ENCODE measurements at regions not wholly inside any gene's neighbourhood (a gene's known extent, or its start where the extent isn't known, plus 50 kb on each side); places are given as distances from the start of the nearest gene placed in this dataset.
A peak's percentile ranks its signal among the peaks of the same experiment; 100 is the strongest.

GRCh38 chr6:167494698-167495435 is 170.0 kb downstream of the TTLL2 start:
- BruUV-seq (replicated peaks) = no TSS peak
- H3K27ac ChIP-seq (ENCODE audit: extremely low read length, insufficient read depth, low read length) = no peak overlapping the region
- TF ChIP-seq GPN1 (CRISPR knock-in tag; IDR thresholded peaks at IDR 0.05; ENCODE audit: borderline replicate concordance) (no peak), PLRG1 (conservative IDR thresholded peaks at IDR 0.05) (peak; percentile 74; the same call in 1 of the 2 replicates), NRL (CRISPR knock-in tag; IDR thresholded peaks at IDR 0.05; ENCODE audit: borderline replicate concordance) (no peak), TRIM22 (IDR thresholded peaks at IDR 0.05) (0 out of 2 replicates have a peak, but pooled peaks have one; percentile 42), MXI1 (IDR thresholded peaks at IDR 0.05; ENCODE audit: borderline replicate concordance, low read depth, low read length) (no peak), CREB1 (IDR thresholded peaks at IDR 0.05) (0 out of 2 replicates have a peak, but pooled peaks have one; percentile 18), CREB1 (CRISPR knock-in tag; IDR thresholded peaks at IDR 0.05) (no peak), SNAPC2 (CRISPR knock-in tag; IDR thresholded peaks at IDR 0.05) (no peak), ATM (IDR thresholded peaks at IDR 0.05; ENCODE audit: borderline replicate concordance) (peak; percentile 74; the same call in 1 of the 2 replicates), CCAR2 (optimal IDR thresholded peaks at IDR 0.05; ENCODE audit: low read depth, low read length) (no peak)
- TF ChIP-seq, protein P1, sequence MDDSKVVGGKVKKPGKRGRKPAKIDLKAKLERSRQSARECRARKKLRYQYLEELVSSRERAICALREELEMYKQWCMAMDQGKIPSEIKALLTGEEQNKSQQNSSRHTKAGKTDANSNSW (CRISPR knock-in tag; IDR thresholded peaks at IDR 0.05; ENCODE audit: borderline replicate concordance) = no peak
- TF ChIP-seq, protein P2, sequence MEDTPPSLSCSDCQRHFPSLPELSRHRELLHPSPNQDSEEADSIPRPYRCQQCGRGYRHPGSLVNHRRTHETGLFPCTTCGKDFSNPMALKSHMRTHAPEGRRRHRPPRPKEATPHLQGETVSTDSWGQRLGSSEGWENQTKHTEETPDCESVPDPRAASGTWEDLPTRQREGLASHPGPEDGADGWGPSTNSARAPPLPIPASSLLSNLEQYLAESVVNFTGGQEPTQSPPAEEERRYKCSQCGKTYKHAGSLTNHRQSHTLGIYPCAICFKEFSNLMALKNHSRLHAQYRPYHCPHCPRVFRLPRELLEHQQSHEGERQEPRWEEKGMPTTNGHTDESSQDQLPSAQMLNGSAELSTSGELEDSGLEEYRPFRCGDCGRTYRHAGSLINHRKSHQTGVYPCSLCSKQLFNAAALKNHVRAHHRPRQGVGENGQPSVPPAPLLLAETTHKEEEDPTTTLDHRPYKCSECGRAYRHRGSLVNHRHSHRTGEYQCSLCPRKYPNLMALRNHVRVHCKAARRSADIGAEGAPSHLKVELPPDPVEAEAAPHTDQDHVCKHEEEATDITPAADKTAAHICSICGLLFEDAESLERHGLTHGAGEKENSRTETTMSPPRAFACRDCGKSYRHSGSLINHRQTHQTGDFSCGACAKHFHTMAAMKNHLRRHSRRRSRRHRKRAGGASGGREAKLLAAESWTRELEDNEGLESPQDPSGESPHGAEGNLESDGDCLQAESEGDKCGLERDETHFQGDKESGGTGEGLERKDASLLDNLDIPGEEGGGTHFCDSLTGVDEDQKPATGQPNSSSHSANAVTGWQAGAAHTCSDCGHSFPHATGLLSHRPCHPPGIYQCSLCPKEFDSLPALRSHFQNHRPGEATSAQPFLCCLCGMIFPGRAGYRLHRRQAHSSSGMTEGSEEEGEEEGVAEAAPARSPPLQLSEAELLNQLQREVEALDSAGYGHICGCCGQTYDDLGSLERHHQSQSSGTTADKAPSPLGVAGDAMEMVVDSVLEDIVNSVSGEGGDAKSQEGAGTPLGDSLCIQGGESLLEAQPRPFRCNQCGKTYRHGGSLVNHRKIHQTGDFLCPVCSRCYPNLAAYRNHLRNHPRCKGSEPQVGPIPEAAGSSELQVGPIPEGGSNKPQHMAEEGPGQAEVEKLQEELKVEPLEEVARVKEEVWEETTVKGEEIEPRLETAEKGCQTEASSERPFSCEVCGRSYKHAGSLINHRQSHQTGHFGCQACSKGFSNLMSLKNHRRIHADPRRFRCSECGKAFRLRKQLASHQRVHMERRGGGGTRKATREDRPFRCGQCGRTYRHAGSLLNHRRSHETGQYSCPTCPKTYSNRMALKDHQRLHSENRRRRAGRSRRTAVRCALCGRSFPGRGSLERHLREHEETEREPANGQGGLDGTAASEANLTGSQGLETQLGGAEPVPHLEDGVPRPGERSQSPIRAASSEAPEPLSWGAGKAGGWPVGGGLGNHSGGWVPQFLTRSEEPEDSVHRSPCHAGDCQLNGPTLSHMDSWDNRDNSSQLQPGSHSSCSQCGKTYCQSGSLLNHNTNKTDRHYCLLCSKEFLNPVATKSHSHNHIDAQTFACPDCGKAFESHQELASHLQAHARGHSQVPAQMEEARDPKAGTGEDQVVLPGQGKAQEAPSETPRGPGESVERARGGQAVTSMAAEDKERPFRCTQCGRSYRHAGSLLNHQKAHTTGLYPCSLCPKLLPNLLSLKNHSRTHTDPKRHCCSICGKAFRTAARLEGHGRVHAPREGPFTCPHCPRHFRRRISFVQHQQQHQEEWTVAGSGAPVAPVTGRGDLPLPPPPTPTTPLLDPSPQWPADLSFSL (CRISPR knock-in tag; IDR thresholded peaks at IDR 0.05) = peak; percentile 74
- TF ChIP-seq, protein P3, sequence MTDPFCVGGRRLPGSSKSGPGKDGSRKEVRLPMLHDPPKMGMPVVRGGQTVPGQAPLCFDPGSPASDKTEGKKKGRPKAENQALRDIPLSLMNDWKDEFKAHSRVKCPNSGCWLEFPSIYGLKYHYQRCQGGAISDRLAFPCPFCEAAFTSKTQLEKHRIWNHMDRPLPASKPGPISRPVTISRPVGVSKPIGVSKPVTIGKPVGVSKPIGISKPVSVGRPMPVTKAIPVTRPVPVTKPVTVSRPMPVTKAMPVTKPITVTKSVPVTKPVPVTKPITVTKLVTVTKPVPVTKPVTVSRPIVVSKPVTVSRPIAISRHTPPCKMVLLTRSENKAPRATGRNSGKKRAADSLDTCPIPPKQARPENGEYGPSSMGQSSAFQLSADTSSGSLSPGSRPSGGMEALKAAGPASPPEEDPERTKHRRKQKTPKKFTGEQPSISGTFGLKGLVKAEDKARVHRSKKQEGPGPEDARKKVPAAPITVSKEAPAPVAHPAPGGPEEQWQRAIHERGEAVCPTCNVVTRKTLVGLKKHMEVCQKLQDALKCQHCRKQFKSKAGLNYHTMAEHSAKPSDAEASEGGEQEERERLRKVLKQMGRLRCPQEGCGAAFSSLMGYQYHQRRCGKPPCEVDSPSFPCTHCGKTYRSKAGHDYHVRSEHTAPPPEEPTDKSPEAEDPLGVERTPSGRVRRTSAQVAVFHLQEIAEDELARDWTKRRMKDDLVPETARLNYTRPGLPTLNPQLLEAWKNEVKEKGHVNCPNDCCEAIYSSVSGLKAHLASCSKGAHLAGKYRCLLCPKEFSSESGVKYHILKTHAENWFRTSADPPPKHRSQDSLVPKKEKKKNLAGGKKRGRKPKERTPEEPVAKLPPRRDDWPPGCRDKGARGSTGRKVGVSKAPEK (CRISPR knock-in tag; IDR thresholded peaks at IDR 0.05; ENCODE audit: borderline replicate concordance) = no peak

More at GRCh38 chr6:167494698-167495435, 170.0 kb downstream of the TTLL2 start:
- ChIA-PET CTCF (ENCODE audit: low intra/inter-chr PET ratio, low total read pairs) (no interaction called here), POLR2A (no interaction called here)
- H4K20me1 ChIP-seq (ENCODE audit: insufficient read depth, low read length) = no peaks in the 10 kb centered on the region
- ATAC-seq = no peak
- peaks cover 84% of the 10 kb centered on the region for H3K4me1 ChIP-seq (ENCODE audit: insufficient read depth, low read length)
- no peak for FAIRE-seq
- in situ Hi-C loops (cut with HindIII; ENCODE audit: extremely low pct_ligation_motif_present, low pct_unique_long_range_greater_than_20kb) (no loop called here), intact Hi-C loops (cut with micrococcal nuclease; ENCODE audit: unreplicated experiment) (no loop called here)
- no peaks in the 10 kb centered on the region for H3K27me3 ChIP-seq (ENCODE audit: control insufficient read depth in 1 of 2, insufficient read depth in 2 of 2, low read length in 2 of 2)
- no peak overlapping the region for H2AFZ ChIP-seq (ENCODE audit: low read length)
- no peaks in the 10 kb centered on the region for H3K79me2 ChIP-seq (ENCODE audit: insufficient read depth, low read length)
- no peak overlapping the region for H3K4me3 ChIP-seq (replicated peaks in 1 of 3; ENCODE audit: insufficient read depth in 1 of 3, low read depth in 2 of 3, low read length in 3 of 3)
- H3K9me3 ChIP-seq (ENCODE audit: low read length) = no peaks in the 10 kb centered on the region
- H3K36me3 ChIP-seq (replicated peaks in 1 of 2; ENCODE audit: control insufficient read depth in 1 of 2, insufficient read depth in 2 of 2, low read length in 2 of 2) = no peaks in the 10 kb centered on the region
- WGBS (ENCODE audit: low lambda C conversion rate) = 92% methylated on average over 23 of the region's 23 CpGs
- no peak overlapping the region for H3K9ac ChIP-seq (ENCODE audit: insufficient read depth, low read depth, low read length)
- H3K4me2 ChIP-seq (ENCODE audit: low read depth, low read length) = no peak overlapping the region
- no peak for DNase-seq (ENCODE audit: low spot score)
